GM12878 (cell line): ENCODE measurements at regions not wholly inside any gene's neighbourhood (a gene's known extent, or its start where the extent isn't known, plus 50 kb on each side); places are given as distances from the start of the nearest gene placed in this dataset.

Source experiments
- ATAC-seq: fragments of 200-7000 bp; cut with Tn5 transposase; 3 replicates; pipeline ENCODE4 v1.9.1; 2020; ENCODE audit warnings: mild to moderate bottlenecking, moderate library complexity
- BruUV-seq: library from RNA; stranded (reverse); fragments of 400-500 nt; replicated peaks from 2 replicates; lab custom pipeline; 2021; lab: Mats Ljungman, UMichigan
- CTCF ChIA-PET: fragments of 300-600 bp; sonication (Branson Sonifier 250); formaldehyde crosslinking; extraction: SDS; loops from one replicate; lab custom pipeline; 2021; ENCODE audit warnings: inconsistent platforms; lab: Yijun Ruan, JAX
- POLR2A ChIA-PET: fragments of 350-600 bp; formaldehyde crosslinking; extraction: SDS; loops from one replicate; lab custom pipeline; 2021; ENCODE audit warnings: inconsistent platforms; lab: Charles Lee
- RAD21 ChIA-PET: fragments of 300-600 bp; sonication (Branson Sonifier 250); formaldehyde crosslinking; loops from one replicate; lab custom pipeline; 2023; ENCODE audit warnings: antibody characterized with exemption; ENCODE audit not compliant: unreplicated experiment; lab: Charles Lee
- SMC1A ChIA-PET: fragments of 300-600 bp; sonication (Branson Sonifier 250); formaldehyde crosslinking; loops from one replicate; lab custom pipeline; 2023; ENCODE audit not compliant: unreplicated experiment, uncharacterized antibody; lab: Charles Lee
- DNase-seq: peaks from one replicate; pipeline ENCODE4 v3.0.0-alpha.2; 2011; ENCODE audit warnings: low read depth, low spot score
- FAIRE-seq: peaks from 3 replicates; lab custom pipeline; 2011; peaks lifted over from hg19 to GRCh38; lab: Jason Lieb, UNC
- H2AFZ ChIP-seq: 2 replicates; pipeline ENCODE4 v1.6.0; 2011; ENCODE audit warnings: low read depth, low read length, control low read depth; ENCODE audit not compliant: control insufficient read depth
- H3K27ac ChIP-seq: 2 replicates; pipeline ENCODE4 v1.5.1; 2011; ENCODE audit warnings: control low read depth; ENCODE audit not compliant: control insufficient read depth, insufficient read depth
- H3K27me3 ChIP-seq, 2 experiments: replicated peaks in 1 of 2; 2 replicates each; pipeline versions ENCODE4 v1.6.0 to v1.6.1; 2011; ENCODE audit warnings: low read length in 1 of 2; ENCODE audit not compliant: control insufficient read depth in 2 of 2, insufficient read depth in 2 of 2
- H3K36me3 ChIP-seq, 2 experiments: 2 replicates each; pipeline ENCODE4 v1.5.1; 2011; ENCODE audit warnings: low read length in 1 of 2; ENCODE audit not compliant: control insufficient read depth in 2 of 2, insufficient read depth in 2 of 2
- H3K4me1 ChIP-seq: 2 replicates; pipeline ENCODE4 v1.6.1; 2011; ENCODE audit warnings: mild to moderate bottlenecking, low read length, moderate library complexity, mixed read lengths; ENCODE audit not compliant: control insufficient read depth, insufficient read depth
- H3K4me2 ChIP-seq: 2 replicates; pipeline ENCODE4 v1.6.0; 2011; ENCODE audit warnings: control low read depth; ENCODE audit not compliant: control insufficient read depth, insufficient read depth
- H3K4me3 ChIP-seq: fragments of 200-600 bp; sonication (generic); 2 replicates; pipeline ENCODE4 v1.5.1; 2016
- H3K79me2 ChIP-seq: 2 replicates; pipeline ENCODE4 v1.6.0; 2011; ENCODE audit warnings: low read length; ENCODE audit not compliant: control insufficient read depth, insufficient read depth
- H3K9ac ChIP-seq: 2 replicates; pipeline ENCODE4 v1.8.0; 2011; ENCODE audit warnings: low read length, control low read depth, mixed read lengths; ENCODE audit not compliant: control insufficient read depth, insufficient read depth
- H3K9me3 ChIP-seq: replicated peaks from 3 replicates; pipeline ENCODE4 v1.5.1; 2011; ENCODE audit warnings: mild to moderate bottlenecking, low read length; ENCODE audit not compliant: control insufficient read depth, insufficient read depth
- H4K20me1 ChIP-seq: 2 replicates; pipeline ENCODE4 v1.6.0; 2011; ENCODE audit not compliant: control insufficient read depth, insufficient read depth
- GABPA ChIP-seq: IDR thresholded peaks from 2 replicates; pipeline ENCODE4 v1.6.1; 2014; ENCODE audit warnings: antibody characterized with exemption, low read depth, mild to moderate bottlenecking, inconsistent platforms
- IRF4 ChIP-seq: IDR thresholded peaks from 2 replicates; pipeline ENCODE4 v1.6.1; 2011; ENCODE audit warnings: low read depth, low read length
- KLF5 ChIP-seq: fragments of 450-650 bp; IDR thresholded peaks from 2 replicates; pipeline ENCODE4 v1.6.1; 2014; ENCODE audit warnings: mild to moderate bottlenecking; ENCODE audit not compliant: partially characterized antibody
- MEF2A ChIP-seq: IDR thresholded peaks from 2 replicates; pipeline ENCODE4 v1.6.1; 2011; ENCODE audit warnings: low read depth, mild to moderate bottlenecking, low read length, moderate library complexity; ENCODE audit not compliant: insufficient read depth
- NFYA ChIP-seq: IDR thresholded peaks from 2 replicates; pipeline ENCODE4 v1.6.1; 2011; ENCODE audit warnings: low read depth, mild to moderate bottlenecking, low read length, improper control_type of control experiment, borderline replicate concordance
- PAX8 ChIP-seq: fragments of 450-650 bp; IDR thresholded peaks from 2 replicates; pipeline ENCODE4 v1.6.1; 2017; ENCODE audit warnings: mild to moderate bottlenecking, moderate library complexity
- PML ChIP-seq: IDR thresholded peaks from 2 replicates; pipeline ENCODE4 v1.6.1; 2012; ENCODE audit warnings: low read length, inconsistent platforms
- RB1 ChIP-seq: fragments of 450-650 bp; formaldehyde crosslinking; IDR thresholded peaks from 2 replicates; pipeline ENCODE4 v1.6.1; 2017; ENCODE audit warnings: mild to moderate bottlenecking, borderline replicate concordance
- RFX5 ChIP-seq: IDR thresholded peaks from 2 replicates; pipeline ENCODE4 v1.6.1; 2011; ENCODE audit warnings: low read depth, low read length, improper control_type of control experiment
- SIX5 ChIP-seq: IDR thresholded peaks from 2 replicates; pipeline ENCODE4 v1.6.1; 2011; ENCODE audit warnings: mild to moderate bottlenecking, low read depth, low read length, moderate library complexity; ENCODE audit not compliant: severe bottlenecking
- SRF ChIP-seq, 2 experiments: IDR thresholded peaks; 2 replicates each; pipeline ENCODE4 v1.6.1; 2011; ENCODE audit warnings: low read depth in 2 of 2, low read length in 2 of 2, mild to moderate bottlenecking in 1 of 2, moderate library complexity in 1 of 2
- SUZ12 ChIP-seq: fragments of 200-600 bp; sonication (generic); IDR thresholded peaks from one replicate; pipeline ENCODE4 v1.6.1; 2018; ENCODE audit warnings: antibody characterized with exemption, mild to moderate bottlenecking; ENCODE audit not compliant: unreplicated experiment
- TCF3 ChIP-seq: IDR thresholded peaks from 2 replicates; pipeline ENCODE4 v1.6.1; 2012; ENCODE audit warnings: low read depth, mild to moderate bottlenecking, low read length, borderline replicate concordance; ENCODE audit not compliant: insufficient read depth
- ZNF217 ChIP-seq: fragments of 450-650 bp; IDR thresholded peaks from 2 replicates; pipeline ENCODE4 v1.6.1; 2017; ENCODE audit warnings: antibody characterized with exemption, mild to moderate bottlenecking
- ZZZ3 ChIP-seq: IDR thresholded peaks from 2 replicates; pipeline ENCODE4 v1.6.1; 2011; ENCODE audit warnings: low read depth; ENCODE audit not compliant: control insufficient read depth, insufficient read length
- WGBS: methylation state at CpG from one replicate; pipeline ENCODE4 v1.1.6; 2016; ENCODE audit warnings: low lambda C conversion rate; ENCODE audit not compliant: insufficient replicate concordance, insufficient coverage; ENCODE audit errors: missing lambda C conversion rate; 5-methylcytosine and 5-hydroxymethylcytosine counted together
- in situ Hi-C: fragments of 300-500 bp; cut with MboI; formaldehyde crosslinking; loops from 9 replicates; pipeline ENCODE4 v1.14.3; 2018; ENCODE audit warnings: mixed read lengths
- intact Hi-C: fragments of 100-400 bp; cut with micrococcal nuclease; formaldehyde crosslinking; loops from one replicate; pipeline ENCODE4 v1.14.2; 2022; ENCODE audit not compliant: unreplicated experiment
- TF ChIP-seq, protein P1 (sequence below): IDR thresholded peaks from 2 replicates; pipeline ENCODE4 v1.6.1; 2012; ENCODE audit warnings: mild to moderate bottlenecking, low read depth, low read length
- TF ChIP-seq, protein P2 (sequence below): IDR thresholded peaks from 2 replicates; pipeline ENCODE4 v1.6.1; 2011; ENCODE audit warnings: low read depth, mild to moderate bottlenecking, low read length, moderate library complexity, borderline replicate concordance; ENCODE audit errors: extremely low read depth

DNA sequence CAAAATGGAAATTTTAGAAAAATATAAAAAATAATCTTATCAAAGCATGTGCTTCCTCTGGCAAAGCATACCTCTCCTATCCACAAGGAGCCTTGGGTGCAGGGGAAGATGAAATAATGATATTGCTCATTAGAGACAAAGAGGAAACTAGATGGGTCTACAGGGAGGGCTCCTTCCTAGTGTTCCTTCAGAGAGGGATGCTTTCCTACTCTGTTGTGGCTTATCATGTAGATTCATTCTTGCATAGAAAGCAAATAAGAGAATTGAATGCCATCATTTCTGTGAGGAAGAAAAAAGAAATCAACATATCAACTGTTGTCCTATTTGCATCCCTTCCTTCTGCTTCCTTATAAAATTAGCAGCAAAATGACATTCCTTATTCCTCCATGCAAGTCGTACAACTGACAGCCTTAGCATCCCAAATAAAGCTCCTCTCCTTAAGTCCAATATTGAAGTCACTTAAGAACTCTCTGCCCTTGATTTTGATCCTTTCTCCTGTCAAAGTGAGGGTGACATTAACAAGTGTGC, 543.9 kb upstream of the PLXNA2 start:
- POLR2A ChIA-PET = no interaction called here
- ATAC-seq (no peak), DNase-seq (no peak), FAIRE-seq (no peak)
- intact Hi-C loops = no loop called here
- Histone ChIP-seq H3K4me1 (no peaks in the 10 kb centered on the region), H3K9ac (no peak overlapping the region), H3K27ac (no peak overlapping the region), H2AFZ (no peak overlapping the region), H3K79me2 (no peaks in the 10 kb centered on the region), H3K4me3 (no peak overlapping the region), H4K20me1 (no peaks in the 10 kb centered on the region), H3K27me3 (no peaks in the 10 kb centered on the region; a peak in 1 of 4 replicates), H3K9me3 (no peaks in the 10 kb centered on the region), H3K36me3 (no peaks in the 10 kb centered on the region), H3K4me2 (no peak overlapping the region)
- TF ChIP-seq SIX5 (no peak), RFX5 (no peak), SRF (IDR thresholded peaks at IDR 0.05; ENCODE audit: low read depth in 2 of 2, low read length in 2 of 2) (no peak), PAX8 (no peak), TCF3 (no peak), IRF4 (no peak), ZZZ3 (no peak), ZNF217 (no peak)
- RAD21 ChIA-PET = no interaction called here
- BruUV-seq = no TSS peak
- CTCF ChIA-PET = interaction anchor here (1.2 kb wide), 1 partner anchor 9 kb away, joined by 4 read pairs; no protein-coding TSS in a partner anchor
- 0% methylated on average over 1 of the region's 1 CpG for WGBS
- SMC1A ChIA-PET = no interaction called here
- in situ Hi-C loops = no loop called here

- ChIA-PET RAD21 (no interaction called here), SMC1A (no interaction called here), POLR2A (no interaction called here), CTCF (no interaction called here)
- Histone ChIP-seq H3K9me3 (no peaks in the 10 kb centered on the region), H3K27ac (no peak overlapping the region), H3K9ac (no peak overlapping the region), H3K79me2 (no peaks in the 10 kb centered on the region), H4K20me1 (no peaks in the 10 kb centered on the region), H3K4me3 (no peak overlapping the region), H2AFZ (no peak overlapping the region), H3K4me2 (no peak overlapping the region), H3K27me3 (no peaks in the 10 kb centered on the region), H3K36me3 (no peaks in the 10 kb centered on the region), H3K4me1 (no peaks in the 10 kb centered on the region)
- BruUV-seq = no TSS peak
- intact Hi-C loops (no loop called here), in situ Hi-C loops (no loop called here)
- FAIRE-seq (no peak), ATAC-seq (no peak), DNase-seq (no peak)
- TF ChIP-seq, protein P1, sequence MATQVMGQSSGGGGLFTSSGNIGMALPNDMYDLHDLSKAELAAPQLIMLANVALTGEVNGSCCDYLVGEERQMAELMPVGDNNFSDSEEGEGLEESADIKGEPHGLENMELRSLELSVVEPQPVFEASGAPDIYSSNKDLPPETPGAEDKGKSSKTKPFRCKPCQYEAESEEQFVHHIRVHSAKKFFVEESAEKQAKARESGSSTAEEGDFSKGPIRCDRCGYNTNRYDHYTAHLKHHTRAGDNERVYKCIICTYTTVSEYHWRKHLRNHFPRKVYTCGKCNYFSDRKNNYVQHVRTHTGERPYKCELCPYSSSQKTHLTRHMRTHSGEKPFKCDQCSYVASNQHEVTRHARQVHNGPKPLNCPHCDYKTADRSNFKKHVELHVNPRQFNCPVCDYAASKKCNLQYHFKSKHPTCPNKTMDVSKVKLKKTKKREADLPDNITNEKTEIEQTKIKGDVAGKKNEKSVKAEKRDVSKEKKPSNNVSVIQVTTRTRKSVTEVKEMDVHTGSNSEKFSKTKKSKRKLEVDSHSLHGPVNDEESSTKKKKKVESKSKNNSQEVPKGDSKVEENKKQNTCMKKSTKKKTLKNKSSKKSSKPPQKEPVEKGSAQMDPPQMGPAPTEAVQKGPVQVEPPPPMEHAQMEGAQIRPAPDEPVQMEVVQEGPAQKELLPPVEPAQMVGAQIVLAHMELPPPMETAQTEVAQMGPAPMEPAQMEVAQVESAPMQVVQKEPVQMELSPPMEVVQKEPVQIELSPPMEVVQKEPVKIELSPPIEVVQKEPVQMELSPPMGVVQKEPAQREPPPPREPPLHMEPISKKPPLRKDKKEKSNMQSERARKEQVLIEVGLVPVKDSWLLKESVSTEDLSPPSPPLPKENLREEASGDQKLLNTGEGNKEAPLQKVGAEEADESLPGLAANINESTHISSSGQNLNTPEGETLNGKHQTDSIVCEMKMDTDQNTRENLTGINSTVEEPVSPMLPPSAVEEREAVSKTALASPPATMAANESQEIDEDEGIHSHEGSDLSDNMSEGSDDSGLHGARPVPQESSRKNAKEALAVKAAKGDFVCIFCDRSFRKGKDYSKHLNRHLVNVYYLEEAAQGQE = no peak
- TF ChIP-seq MEF2A (no peak), GABPA (no peak), RB1 (no peak), NFYA (no peak), SRF (IDR thresholded peaks at IDR 0.05; ENCODE audit: low read depth in 2 of 2, low read length in 2 of 2) (no peak), KLF5 (no peak), SUZ12 (no peak), PML (no peak)
- TF ChIP-seq, protein P2, sequence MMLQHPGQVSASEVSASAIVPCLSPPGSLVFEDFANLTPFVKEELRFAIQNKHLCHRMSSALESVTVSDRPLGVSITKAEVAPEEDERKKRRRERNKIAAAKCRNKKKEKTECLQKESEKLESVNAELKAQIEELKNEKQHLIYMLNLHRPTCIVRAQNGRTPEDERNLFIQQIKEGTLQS = no peak
Measured at GRCh38 chr1:208791456-208791855, 547.3 kb upstream of the PLXNA2 start.
